HepG2 (cell line): ENCODE measurements at regions not wholly inside any gene's neighbourhood (a gene's known extent, or its start where the extent isn't known, plus 50 kb on each side); places are given as distances from the start of the nearest gene placed in this dataset.

Source experiments
- BHLHE40 ChIP-seq: IDR thresholded peaks from 2 replicates; pipeline ENCODE4 v1.6.1; 2011; ENCODE audit warnings: low read length, improper control_type of control experiment
- E2F1 ChIP-seq: sonication (generic); formaldehyde crosslinking; IDR thresholded peaks from 2 replicates; pipeline ENCODE4 v1.5.0; 2020; ENCODE audit warnings: missing genetic modification reagents
- KAT7 ChIP-seq: IDR thresholded peaks from 2 replicates; pipeline ENCODE4 v1.6.1; 2018; ENCODE audit warnings: borderline replicate concordance, missing compliant biosample characterization
- MAZ ChIP-seq, 2 experiments: sonication (generic) in 1 of 2; formaldehyde crosslinking in 1 of 2; IDR thresholded peaks; 2 replicates each; pipeline versions ENCODE4 v1.5.0 to v1.6.1; 2012 to 2020; ENCODE audit warnings: low read depth in 2 of 2, mild to moderate bottlenecking in 2 of 2, borderline replicate concordance in 1 of 2, improper control_type of control experiment in 1 of 2, low read length in 1 of 2, missing genetic modification reagents in 1 of 2, moderate library complexity in 1 of 2
- NFE2L1 ChIP-seq: sonication (generic); formaldehyde crosslinking; IDR thresholded peaks from 2 replicates; pipeline ENCODE4 v1.4.0; 2020; ENCODE audit warnings: missing genetic modification reagents, mild to moderate bottlenecking, borderline replicate concordance
- NFYC ChIP-seq: IDR thresholded peaks from 2 replicates; pipeline ENCODE4 v1.6.1; 2016; ENCODE audit warnings: missing genetic modification reagents, missing compliant biosample characterization
- NR3C1 ChIP-seq: sonication (generic); formaldehyde crosslinking; IDR thresholded peaks from 2 replicates; pipeline ENCODE4 v1.4.0; 2020; ENCODE audit warnings: missing genetic modification reagents
- ONECUT2 ChIP-seq: sonication (generic); formaldehyde crosslinking; IDR thresholded peaks from 2 replicates; pipeline ENCODE4 v1.4.0; 2020; ENCODE audit warnings: missing genetic modification reagents
- PAF1 ChIP-seq: IDR thresholded peaks from 2 replicates; pipeline ENCODE4 v1.6.1; 2016; ENCODE audit warnings: missing genetic modification reagents, missing compliant biosample characterization
- PHF5A ChIP-seq: IDR thresholded peaks from one replicate; pipeline ENCODE4 v1.6.1; 2018; ENCODE audit warnings: low read depth, missing genetic modification reagents; ENCODE audit not compliant: unreplicated experiment
- PRDM10 ChIP-seq: sonication (generic); formaldehyde crosslinking; IDR thresholded peaks from 2 replicates; pipeline ENCODE4 v1.4.0; 2020; ENCODE audit warnings: low read depth, missing genetic modification reagents
- PTBP1 ChIP-seq: fragments of 200-400 bp; formaldehyde crosslinking; IDR thresholded peaks from 2 replicates; pipeline ENCODE4 v1.6.1; 2018; ENCODE audit warnings: low read length, low read depth; ENCODE audit not compliant: poor library complexity, severe bottlenecking
- RXRB ChIP-seq: IDR thresholded peaks from 2 replicates; pipeline ENCODE4 v1.6.1; 2016; ENCODE audit warnings: borderline replicate concordance, missing genetic modification reagents, missing compliant biosample characterization
- ZFP82 ChIP-seq: sonication (generic); formaldehyde crosslinking; IDR thresholded peaks from 2 replicates; pipeline ENCODE4 v1.5.1; 2020; ENCODE audit warnings: mild to moderate bottlenecking, missing genetic modification reagents, borderline replicate concordance
- ZKSCAN1 ChIP-seq: fragments of 150-350 bp; IDR thresholded peaks from 2 replicates; pipeline ENCODE4 v1.6.1; 2014; ENCODE audit warnings: low read length
- ZNF530 ChIP-seq: sonication (generic); formaldehyde crosslinking; IDR thresholded peaks from 2 replicates; pipeline ENCODE4 v1.5.0; 2020; ENCODE audit warnings: low read depth, mild to moderate bottlenecking, missing genetic modification reagents
- ZNF589 ChIP-seq: sonication (generic); formaldehyde crosslinking; conservative IDR thresholded peaks from 2 replicates; pipeline ENCODE4 v1.8.0; 2022; ENCODE audit warnings: mild to moderate bottlenecking, moderate library complexity, missing genetic modification reagents
- ZNF615 ChIP-seq: sonication (generic); formaldehyde crosslinking; IDR thresholded peaks from 2 replicates; pipeline ENCODE4 v1.5.0; 2020; ENCODE audit warnings: mild to moderate bottlenecking, missing genetic modification reagents, borderline replicate concordance
- ZNF776 ChIP-seq: sonication (generic); formaldehyde crosslinking; IDR thresholded peaks from 2 replicates; pipeline ENCODE4 v1.4.0; 2020; ENCODE audit warnings: mild to moderate bottlenecking, missing genetic modification reagents
- TF ChIP-seq, protein P1 (sequence below): sonication (generic); formaldehyde crosslinking; IDR thresholded peaks from 2 replicates; pipeline ENCODE4 v1.8.0; 2022; ENCODE audit warnings: missing genetic modification reagents, mild to moderate bottlenecking, borderline replicate concordance
- TF ChIP-seq, protein P2 (sequence below): IDR thresholded peaks from 2 replicates; pipeline ENCODE4 v1.6.1; 2016; ENCODE audit warnings: low read depth

- TF ChIP-seq, protein P1, sequence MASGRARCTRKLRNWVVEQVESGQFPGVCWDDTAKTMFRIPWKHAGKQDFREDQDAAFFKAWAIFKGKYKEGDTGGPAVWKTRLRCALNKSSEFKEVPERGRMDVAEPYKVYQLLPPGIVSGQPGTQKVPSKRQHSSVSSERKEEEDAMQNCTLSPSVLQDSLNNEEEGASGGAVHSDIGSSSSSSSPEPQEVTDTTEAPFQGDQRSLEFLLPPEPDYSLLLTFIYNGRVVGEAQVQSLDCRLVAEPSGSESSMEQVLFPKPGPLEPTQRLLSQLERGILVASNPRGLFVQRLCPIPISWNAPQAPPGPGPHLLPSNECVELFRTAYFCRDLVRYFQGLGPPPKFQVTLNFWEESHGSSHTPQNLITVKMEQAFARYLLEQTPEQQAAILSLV, result 0 out of 2 replicates have a peak, but pooled peaks have one; percentile 66
- TF ChIP-seq, protein P2, sequence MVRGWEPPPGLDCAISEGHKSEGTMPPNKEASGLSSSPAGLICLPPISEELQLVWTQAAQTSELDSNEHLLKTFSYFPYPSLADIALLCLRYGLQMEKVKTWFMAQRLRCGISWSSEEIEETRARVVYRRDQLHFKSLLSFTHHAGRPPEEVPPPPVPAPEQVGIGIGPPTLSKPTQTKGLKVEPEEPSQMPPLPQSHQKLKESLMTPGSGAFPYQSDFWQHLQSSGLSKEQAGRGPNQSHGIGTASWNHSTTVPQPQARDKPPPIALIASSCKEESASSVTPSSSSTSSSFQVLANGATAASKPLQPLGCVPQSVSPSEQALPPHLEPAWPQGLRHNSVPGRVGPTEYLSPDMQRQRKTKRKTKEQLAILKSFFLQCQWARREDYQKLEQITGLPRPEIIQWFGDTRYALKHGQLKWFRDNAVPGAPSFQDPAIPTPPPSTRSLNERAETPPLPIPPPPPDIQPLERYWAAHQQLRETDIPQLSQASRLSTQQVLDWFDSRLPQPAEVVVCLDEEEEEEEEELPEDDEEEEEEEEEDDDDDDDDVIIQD, result peak; percentile 41; the same call in 1 of the 2 replicates
- TF ChIP-seq PHF5A (no peak), PRDM10 (CRISPR knock-in tag) (peak; percentile 60; the same call in 1 of the 2 replicates), ZFP82 (CRISPR knock-in tag) (no peak), ZNF776 (CRISPR knock-in tag) (0 out of 2 replicates have a peak, but pooled peaks have one; percentile 41), ZNF615 (no peak), MAZ (IDR thresholded peaks at IDR 0.05; ENCODE audit: borderline replicate concordance, low read depth, low read length) (peak; percentile 13; the same call in 1 of the 2 replicates), MAZ (CRISPR knock-in tag; IDR thresholded peaks at IDR 0.05; ENCODE audit: low read depth) (peak; percentile 64; the same call in 1 of the 2 replicates), RXRB (CRISPR knock-in tag) (peak; percentile 88), NR3C1 (no peak), E2F1 (no peak), ZKSCAN1 (no peak), PAF1 (CRISPR knock-in tag) (no peak), PTBP1 (no peak), KAT7 (CRISPR knock-in tag) (peak; percentile 50; the same call in 1 of the 2 replicates), ZNF530 (no peak), BHLHE40 (peak; percentile 94), ONECUT2 (no peak), NFE2L1 (no peak), ZNF589 (CRISPR knock-in tag) (no peak), NFYC (no peak)
These were observed 53.2 kb upstream of the CDON start (continued) for GRCh38 chr11:126115816-126116331.
